ENCODE measurements at regions not wholly inside any gene's neighbourhood (a gene's known extent, or its start where the extent isn't known, plus 50 kb on each side); places are given as distances from the start of the nearest gene placed in this dataset.

DNA sequence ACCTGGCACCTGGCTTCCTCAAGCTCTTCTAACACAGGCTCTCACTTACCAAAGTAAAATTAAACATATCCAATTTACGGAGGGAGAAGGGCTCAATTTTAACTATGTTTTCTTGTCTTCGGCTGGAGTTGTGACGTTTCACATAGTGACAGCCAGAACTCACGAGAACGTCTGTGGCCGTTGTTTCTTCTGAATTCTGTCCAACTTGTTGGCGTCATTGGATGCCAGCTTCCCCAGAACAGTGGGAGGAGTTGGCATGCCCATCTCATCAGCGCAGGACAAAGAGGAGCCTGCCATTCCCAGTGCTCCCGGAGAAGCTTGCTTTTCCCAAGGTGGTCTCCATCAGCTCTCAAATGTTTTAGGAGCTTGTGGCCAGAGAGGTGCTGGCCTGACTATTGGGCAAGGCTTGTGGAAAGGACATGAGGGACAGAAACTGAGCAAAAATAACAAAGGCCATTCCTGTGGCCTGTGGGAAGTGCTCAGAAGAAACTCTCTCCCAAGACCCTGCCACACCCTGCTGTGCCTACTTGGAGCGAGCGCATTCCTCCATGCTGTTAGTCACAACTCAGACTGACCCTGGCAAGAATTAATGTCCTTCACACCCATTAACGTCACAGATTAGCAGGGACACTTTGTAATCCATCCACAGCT lies 265.4 kb upstream of the CDH4 start:
- DNase-seq (ENCODE audit: low read depth in 2 of 2): no peak

- DNase-seq (ENCODE audit: low read depth in 2 of 2): no peak
Measured at GRCh38 chr20:60990061-60990460, 262.0 kb upstream of the CDH4 start.

DNA sequence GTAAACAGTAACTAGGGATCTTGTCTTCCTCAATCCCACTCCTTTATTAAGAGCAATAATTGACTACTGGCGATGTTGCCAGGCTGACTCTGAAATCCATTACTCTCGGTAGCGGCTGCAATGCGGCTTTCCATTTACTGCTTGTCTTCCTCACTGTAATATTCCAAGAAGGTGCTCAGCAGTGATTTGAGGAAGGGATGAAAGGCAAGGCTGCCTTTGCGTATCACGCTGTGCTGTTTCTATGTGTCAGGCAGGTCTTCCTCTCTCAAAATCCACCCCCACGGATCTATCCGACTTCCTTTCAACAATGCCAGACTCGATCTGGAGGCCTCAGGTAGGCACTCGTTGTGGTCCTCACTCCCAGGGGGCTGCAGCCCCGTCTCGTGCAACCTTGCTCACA lies 261.4 kb upstream of the CDH4 start:
- DNase-seq (ENCODE audit: low read depth in 2 of 2): no peak

DNA sequence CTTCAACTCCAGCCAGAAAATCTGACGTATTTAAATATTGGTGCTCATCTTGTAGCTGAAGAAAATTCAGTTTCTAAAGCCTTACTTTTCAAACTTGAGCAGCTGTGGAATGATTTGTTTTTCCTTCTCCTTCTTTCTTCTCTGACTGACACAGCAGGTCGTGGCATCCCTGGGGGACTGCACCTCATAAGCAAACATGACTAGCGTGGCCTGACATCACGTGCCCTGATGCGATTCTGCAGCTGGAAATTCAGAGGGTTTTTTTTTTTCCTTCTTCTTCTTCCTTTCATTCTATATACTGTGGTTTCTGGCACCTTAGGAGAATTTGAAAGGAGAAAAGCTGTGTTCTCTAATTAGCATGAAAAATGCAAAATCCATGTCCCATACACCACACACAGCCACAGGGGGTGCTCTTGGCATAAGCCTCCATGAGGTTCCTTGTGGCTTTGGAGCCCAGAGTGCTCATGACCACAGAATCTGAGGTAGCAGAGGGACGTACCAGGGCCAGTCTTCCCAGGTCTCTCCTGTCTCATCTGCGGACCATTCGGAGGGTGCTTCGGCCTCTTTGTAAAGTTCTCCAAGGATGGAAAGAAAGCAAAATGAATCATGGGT lies 258.5 kb upstream of the CDH4 start:
- DNase-seq (ENCODE audit: low read depth in 2 of 2): no peak

DNA sequence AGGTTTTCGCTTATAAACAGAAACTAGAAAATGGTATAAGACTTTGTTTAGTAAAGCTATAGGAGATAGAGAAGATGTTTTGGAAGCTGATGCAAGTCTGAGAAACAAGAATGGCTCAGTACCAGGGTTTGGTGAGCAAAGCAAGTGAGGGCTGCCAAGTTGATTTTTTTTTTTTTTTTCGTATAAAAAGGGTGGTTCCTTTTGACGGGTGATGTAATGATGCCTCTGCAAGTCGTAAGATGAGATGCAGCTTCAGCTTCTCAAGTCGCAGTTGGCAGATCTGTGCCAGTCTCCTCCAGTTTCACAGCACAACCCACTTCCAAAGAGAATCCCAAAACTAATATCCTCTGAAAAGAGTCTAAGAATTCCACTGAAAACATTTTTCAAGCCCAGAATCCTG lies 252.8 kb upstream of the CDH4 start:
- DNase-seq (ENCODE audit: low read depth in 2 of 2): no peak

- DNase-seq (ENCODE audit: low read depth in 2 of 2): no peak
Measured at GRCh38 chr20:61002090-61002489, 250.0 kb upstream of the CDH4 start.

DNA sequence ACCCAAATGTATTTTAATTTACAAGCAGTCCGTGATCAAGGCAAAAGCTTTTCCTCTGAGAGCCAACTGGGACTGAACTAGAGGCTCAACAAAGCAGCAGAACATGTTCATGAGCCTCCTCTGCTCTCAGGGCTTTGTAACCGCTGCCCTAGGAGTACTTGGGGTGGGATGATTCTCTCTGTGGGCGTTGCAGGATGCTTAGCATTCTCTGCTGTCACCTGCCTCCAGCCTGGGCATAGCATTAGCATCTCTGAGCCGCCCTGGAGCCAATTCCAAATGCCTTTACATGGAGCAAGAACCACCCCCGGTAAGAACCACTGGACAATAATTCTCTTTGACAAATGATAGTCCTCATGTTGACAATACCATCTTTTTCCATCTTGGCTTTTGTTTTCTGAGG lies 237.6 kb upstream of the CDH4 start:
- no peak for DNase-seq (ENCODE audit: low read depth in 2 of 2)

DNA sequence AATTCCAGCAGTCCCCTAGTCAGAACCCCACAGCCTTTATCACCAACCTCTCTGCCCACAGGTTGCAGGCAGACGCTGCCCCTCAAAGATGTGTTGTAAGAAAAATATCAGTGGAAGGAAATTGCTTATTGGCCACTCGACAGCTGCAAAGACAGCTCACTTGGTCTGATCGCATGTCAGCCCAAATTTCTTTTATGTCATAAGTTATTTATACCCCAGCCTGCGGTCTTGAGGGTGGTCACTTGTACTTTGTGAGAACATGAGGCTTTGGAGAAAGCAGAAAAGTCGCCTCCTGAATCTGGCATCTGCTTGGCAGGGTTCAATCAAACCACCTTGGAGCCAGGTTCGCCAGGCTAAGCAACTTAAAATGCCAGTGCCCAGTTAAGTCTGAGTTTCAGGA lies 236.5 kb upstream of the CDH4 start:
- no peak for DNase-seq (ENCODE audit: low read depth in 2 of 2)

DNA sequence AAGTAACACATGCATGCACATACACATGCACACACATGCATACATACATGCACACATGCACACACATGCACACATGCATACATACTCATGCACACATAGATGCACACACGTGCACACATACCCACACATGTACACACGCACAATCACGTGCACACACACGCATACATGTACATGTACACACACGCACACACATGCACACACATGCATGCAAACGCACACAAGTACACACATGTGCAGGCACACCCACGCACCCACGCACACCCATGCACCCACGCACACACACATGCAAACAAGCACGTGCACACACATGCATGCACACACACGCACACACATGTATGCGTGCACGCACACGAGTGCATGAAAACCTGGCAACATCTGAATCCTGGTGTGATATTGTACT lies 232.7 kb upstream of the CDH4 start:
- no peak for DNase-seq (ENCODE audit: low read depth in 2 of 2)

DNA sequence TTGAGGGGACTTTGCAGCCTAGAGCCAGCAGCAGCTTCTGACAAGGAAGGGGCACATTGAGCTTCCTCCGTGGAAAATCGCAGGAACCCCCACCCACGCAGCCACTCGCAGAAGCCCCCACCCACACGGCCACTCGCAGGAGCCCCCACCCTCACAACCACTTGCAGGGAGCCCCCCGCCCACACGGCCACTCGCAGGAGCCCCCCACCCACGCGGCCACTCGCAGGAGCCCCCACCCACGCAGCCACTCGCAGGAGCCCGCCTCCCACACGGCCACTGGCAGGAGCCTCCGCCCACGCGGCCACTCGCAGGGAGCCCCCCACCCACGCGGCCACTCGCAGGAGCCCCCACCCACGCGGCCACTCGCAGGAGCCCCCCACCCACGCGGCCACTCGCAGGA lies 228.4 kb upstream of the CDH4 start:
- DNase-seq (ENCODE audit: low read depth in 2 of 2): no peak

GRCh38 chr20:61024390-61024789 lies 227.7 kb upstream of the CDH4 start:
- no peak for DNase-seq (ENCODE audit: low read depth in 2 of 2)

DNA sequence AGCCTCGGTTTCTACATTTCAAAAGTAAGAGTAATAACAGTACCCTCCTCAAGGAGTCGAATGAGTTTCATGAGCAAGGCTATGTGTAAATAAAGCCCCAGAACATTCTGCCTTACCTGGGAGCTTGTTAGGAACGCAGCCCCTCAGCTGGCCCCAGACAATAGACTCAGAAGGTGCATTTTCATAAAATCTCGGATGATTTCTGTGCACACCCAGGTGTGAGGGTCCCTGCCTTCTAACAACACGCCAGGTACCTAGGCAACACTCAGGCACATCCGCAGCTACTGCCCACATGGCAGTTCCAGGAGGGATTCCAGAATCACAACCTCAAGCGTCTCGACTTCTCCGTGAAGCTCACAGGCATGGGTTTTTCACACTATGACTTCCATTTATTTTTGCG lies 226.5 kb upstream of the CDH4 start:
- DNase-seq (ENCODE audit: low read depth in 2 of 2): no peak

GRCh38 chr20:61026173-61026572 lies 225.9 kb upstream of the CDH4 start:
- DNase-seq (ENCODE audit: low read depth in 2 of 2): no peak

GRCh38 chr20:61026731-61027130 lies 225.3 kb upstream of the CDH4 start:
- DNase-seq (ENCODE audit: low read depth in 2 of 2): no peak

GRCh38 chr20:61027218-61027617 lies 224.8 kb upstream of the CDH4 start:
- no peak for DNase-seq (ENCODE audit: low read depth in 2 of 2)

- no peak for DNase-seq (ENCODE audit: low read depth in 2 of 2)
Measured at GRCh38 chr20:61030130-61030529, 221.9 kb upstream of the CDH4 start.

DNA sequence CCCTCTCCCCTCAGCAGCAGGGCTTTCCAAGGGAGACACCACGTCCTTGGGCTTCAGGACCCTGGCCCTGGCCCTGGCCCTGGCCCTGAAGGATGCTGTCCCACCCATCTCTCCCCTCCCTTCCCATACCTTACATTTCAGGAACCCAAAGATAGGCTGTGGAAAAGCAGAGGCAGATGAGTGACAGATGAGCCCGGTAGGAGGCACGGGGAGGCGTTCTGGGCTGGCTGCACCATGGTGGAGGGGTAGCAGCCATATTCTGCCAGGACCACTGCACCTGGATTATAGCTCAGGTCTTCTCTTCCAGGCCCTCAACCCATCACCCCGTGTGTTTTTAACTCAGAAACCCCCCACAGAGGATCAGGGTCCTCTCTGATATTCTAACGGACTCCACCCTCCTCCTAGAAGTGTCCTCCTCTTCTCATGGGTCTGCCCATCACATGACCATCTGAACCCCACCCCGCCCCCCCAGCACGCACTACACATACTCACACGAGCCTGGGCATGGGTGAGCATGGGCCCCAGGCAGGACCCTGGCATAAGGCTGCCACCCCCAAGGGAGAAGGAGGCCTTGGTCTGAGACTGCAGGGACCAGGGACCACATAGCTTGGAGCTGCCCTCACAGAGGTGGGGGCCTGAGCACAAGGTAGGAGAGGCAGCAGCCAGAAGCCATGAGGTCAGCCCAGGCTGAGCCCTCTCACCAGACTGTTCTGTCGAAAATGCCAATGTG lies 220.8 kb upstream of the CDH4 start:
- DNase-seq (ENCODE audit: low read depth in 2 of 2): no peak

DNA sequence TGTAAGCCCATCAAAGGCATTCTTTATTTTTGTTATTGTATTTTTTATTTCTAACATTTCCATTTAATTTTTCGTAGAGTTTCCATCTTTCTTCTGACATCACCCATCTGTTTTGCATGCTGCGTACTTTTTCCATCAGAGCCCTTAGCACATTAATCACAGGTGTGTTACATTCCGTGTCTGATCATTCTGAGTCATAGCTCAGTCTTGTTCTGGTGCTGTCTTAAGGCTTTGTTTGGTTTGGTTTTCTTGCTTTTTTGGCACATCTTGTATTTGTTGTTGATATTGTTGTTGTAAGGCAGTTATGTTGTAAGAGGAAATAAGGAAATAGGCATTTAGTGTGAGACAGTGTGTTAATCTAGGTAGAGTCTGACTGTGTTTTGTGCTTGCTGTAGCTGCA lies 214.6 kb upstream of the CDH4 start:
- DNase-seq (ENCODE audit: low read depth in 2 of 2): no peak

- no peak for DNase-seq (ENCODE audit: low read depth in 2 of 2)
Measured at GRCh38 chr20:61041481-61041880, 210.6 kb upstream of the CDH4 start.

DNA sequence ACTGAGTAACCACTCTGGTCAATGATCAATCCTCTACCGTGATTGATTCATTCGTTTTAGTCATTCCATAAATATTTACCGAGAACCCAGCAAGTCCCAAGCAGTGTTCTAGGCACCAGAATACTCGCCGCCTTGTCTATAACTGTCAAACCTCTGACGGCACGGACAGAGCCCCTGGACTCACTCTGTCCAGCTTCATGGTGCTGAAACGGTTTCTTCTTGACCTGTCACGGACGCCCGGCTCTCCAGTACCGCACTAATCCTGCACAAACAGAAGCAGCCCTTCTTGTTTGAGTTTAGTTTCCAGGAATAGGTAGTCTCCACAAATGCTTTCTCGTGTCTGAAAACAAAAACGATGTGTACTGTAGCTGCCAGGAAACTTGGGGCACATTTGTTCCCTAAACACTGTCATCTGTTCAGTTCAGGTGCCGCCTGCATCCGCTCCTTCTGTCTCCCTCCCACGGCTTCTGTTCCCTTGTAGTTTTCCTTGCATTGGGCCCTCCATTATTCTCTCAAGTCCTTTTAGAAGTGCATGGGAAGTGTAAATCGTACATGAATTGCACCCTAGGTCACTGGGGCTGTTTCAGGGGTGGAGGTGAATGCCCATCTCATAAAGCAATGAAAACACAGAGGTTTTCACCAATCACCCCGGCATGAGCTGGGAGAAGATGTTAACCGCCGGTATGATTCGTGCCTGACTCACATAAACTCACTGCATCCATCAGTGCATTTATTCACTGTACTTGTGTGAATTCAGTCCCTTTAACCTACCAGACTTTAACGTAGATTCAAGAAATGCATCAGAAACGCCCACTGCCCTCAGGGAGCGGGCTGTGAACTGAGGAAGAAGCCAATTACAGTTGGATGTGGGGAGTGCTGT lies 209.3 kb upstream of the CDH4 start:
- no peak for DNase-seq (ENCODE audit: low read depth in 2 of 2)

GRCh38 chr20:61043681-61044080 lies 208.4 kb upstream of the CDH4 start:
- no peak for DNase-seq (ENCODE audit: low read depth in 2 of 2)

- no peak for DNase-seq (ENCODE audit: low read depth in 2 of 2)
Measured at GRCh38 chr20:61044499-61044898, 207.6 kb upstream of the CDH4 start.
